ENCODE measurements at regions not wholly inside any gene's neighbourhood (a gene's known extent, or its start where the extent isn't known, plus 50 kb on each side); places are given as distances from the start of the nearest gene placed in this dataset.
A peak's percentile ranks its signal among the peaks of the same experiment; 100 is the strongest.

DNA sequence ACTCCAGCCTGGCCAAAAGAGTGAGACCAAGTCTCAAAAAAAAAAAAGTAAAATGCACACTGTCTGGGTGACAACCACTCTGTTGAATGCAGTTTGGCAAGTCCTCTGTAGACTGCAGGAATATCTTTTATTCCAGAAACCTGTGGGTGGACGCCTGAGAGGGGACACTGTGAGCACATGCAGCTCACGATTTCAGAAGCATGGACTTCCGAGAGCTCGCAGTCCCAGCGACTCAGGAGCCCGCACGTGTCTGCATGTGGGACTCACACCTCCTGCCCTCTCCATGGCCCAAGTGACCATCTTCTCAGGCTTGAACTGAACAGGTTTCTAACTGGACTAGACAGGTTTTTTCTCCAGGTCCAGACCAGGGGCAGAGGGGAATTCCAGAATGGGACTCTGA is 388.6 kb upstream of the IRX2 start:
- H3K4me3 ChIP-seq (ENCODE audit: low read depth, low read length): no peak overlapping the region
- in situ Hi-C loops (cut with HindIII; ENCODE audit: low sequenced_read_pairs): no loop called here
- TF ChIP-seq, protein P1, sequence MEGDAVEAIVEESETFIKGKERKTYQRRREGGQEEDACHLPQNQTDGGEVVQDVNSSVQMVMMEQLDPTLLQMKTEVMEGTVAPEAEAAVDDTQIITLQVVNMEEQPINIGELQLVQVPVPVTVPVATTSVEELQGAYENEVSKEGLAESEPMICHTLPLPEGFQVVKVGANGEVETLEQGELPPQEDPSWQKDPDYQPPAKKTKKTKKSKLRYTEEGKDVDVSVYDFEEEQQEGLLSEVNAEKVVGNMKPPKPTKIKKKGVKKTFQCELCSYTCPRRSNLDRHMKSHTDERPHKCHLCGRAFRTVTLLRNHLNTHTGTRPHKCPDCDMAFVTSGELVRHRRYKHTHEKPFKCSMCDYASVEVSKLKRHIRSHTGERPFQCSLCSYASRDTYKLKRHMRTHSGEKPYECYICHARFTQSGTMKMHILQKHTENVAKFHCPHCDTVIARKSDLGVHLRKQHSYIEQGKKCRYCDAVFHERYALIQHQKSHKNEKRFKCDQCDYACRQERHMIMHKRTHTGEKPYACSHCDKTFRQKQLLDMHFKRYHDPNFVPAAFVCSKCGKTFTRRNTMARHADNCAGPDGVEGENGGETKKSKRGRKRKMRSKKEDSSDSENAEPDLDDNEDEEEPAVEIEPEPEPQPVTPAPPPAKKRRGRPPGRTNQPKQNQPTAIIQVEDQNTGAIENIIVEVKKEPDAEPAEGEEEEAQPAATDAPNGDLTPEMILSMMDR (IDR thresholded peaks at IDR 0.05; ENCODE audit: low read depth, low read length, missing control alignments): no peak
- DNase-seq (ENCODE audit: low read depth): no peak

DNA sequence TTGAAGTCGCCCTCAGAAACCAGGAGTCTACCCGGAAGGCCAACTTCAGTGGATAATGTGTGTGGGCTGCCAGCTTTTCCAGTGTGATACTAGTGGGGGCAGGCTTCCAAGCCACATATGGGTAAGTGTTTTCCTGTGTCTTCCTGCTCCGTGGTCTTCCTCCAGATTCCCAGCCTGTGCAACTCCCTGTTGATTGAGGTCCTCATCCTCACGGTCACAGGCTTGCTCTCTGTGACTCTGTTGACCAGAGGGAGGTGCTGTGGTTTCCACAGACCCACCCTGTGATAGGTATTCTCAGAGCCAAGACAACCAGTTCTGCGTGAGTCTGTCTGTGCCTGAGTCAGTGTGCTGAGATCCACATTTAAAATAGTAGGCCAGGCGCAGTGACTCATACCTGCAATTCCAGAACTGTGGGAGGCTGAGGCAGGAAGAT is 388.0 kb upstream of the IRX2 start:
- TF ChIP-seq, protein P1 (IDR thresholded peaks at IDR 0.05; ENCODE audit: low read depth, low read length, missing control alignments): no peak

DNA sequence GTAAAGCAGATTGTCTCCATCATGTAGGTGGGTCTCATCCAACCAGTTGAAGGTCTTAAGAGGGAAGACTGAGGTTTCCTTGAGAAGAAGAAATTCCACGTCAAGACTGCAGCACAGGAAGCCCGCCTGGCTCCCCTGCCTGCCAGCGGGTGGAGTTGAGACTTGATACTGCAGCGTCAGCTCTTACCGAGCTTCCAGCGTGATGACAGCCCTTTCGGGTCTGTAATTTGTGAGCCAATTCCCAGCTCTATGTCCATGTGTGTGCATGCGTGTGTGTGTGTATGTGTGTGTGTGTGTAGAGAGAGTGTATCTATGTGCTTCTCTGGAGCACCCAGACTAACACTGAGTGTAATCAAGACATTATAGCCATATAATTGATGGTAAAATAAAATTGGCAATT is 379.7 kb upstream of the IRX2 start:
- DNase-seq (ENCODE audit: low read depth): no peak
- H3K4me3 ChIP-seq (ENCODE audit: low read depth, low read length): no peak overlapping the region
- TF ChIP-seq, protein P1 (IDR thresholded peaks at IDR 0.05; ENCODE audit: low read depth, low read length, missing control alignments): no peak
- in situ Hi-C loops (cut with HindIII; ENCODE audit: low sequenced_read_pairs): no loop called here

More for the DNA sequence above, 388.0 kb upstream of the IRX2 start:
- in situ Hi-C loops (cut with HindIII; ENCODE audit: low sequenced_read_pairs): no loop called here
- DNase-seq (ENCODE audit: low read depth): peak; percentile 26
- H3K4me3 ChIP-seq (ENCODE audit: low read depth, low read length): no peak overlapping the region

- in situ Hi-C loops (cut with HindIII; ENCODE audit: low sequenced_read_pairs): no loop called here
- no peak overlapping the region for H3K4me3 ChIP-seq (ENCODE audit: low read depth, low read length)
- TF ChIP-seq, protein P1 (IDR thresholded peaks at IDR 0.05; ENCODE audit: low read depth, low read length, missing control alignments): no peak
- no peak for DNase-seq (ENCODE audit: low read depth)
Observed at GRCh38 chr5:3129252-3129651, 377.8 kb upstream of the IRX2 start.

DNA sequence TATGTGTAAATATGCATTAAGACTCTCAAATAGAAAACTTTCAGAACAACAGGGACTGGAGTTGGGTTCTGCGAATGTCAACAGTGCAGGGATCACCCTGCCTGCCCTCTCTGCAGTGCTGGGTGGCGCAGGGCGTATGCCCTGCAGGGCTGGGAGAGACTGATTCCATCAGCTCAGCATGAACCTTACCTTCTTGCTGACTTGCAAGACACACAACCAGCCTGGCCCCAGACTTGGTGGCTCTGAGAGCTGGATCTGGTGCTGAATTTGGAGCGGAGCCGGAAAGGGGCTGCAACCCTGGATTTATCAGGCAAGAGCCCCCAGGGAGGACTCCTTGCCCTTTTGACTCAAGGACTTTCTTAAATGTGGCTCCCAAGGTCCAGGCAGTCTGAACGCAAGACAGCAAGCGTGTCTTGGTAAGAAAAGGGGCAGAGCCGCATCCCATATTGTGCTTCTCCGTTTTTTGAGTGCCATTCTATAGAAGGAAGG is 376.0 kb upstream of the IRX2 start:
- no peak overlapping the region for H3K4me3 ChIP-seq (ENCODE audit: low read depth, low read length)
- in situ Hi-C loops (cut with HindIII; ENCODE audit: low sequenced_read_pairs): no loop called here
- TF ChIP-seq, protein P1 (IDR thresholded peaks at IDR 0.05; ENCODE audit: low read depth, low read length, missing control alignments): no peak
- DNase-seq (ENCODE audit: low read depth): no peak

GRCh38 chr5:3126639-3127038 is 375.2 kb upstream of the IRX2 start:
- H3K4me3 ChIP-seq (ENCODE audit: low read depth, low read length): no peak overlapping the region
- TF ChIP-seq, protein P1 (IDR thresholded peaks at IDR 0.05; ENCODE audit: low read depth, low read length, missing control alignments): no peak
- no peak for DNase-seq (ENCODE audit: low read depth)
- in situ Hi-C loops (cut with HindIII; ENCODE audit: low sequenced_read_pairs): no loop called here

- in situ Hi-C loops (cut with HindIII; ENCODE audit: low sequenced_read_pairs): no loop called here
- H3K4me3 ChIP-seq (ENCODE audit: low read depth, low read length): no peak overlapping the region
- TF ChIP-seq, protein P1 (IDR thresholded peaks at IDR 0.05; ENCODE audit: low read depth, low read length, missing control alignments): no peak
- no peak for DNase-seq (ENCODE audit: low read depth)
Observed at GRCh38 chr5:3124410-3124809, 372.9 kb upstream of the IRX2 start.

All from astrocyte of the cerebellum (primary cell).